Lower leg skin (tissue), 4 donors: ENCODE measurements at regions not wholly inside any gene's neighbourhood (a gene's known extent, or its start where the extent isn't known, plus 50 kb on each side); places are given as distances from the start of the nearest gene placed in this dataset.
"Not testable (repeated sequence)": the region's sequence is repeated elsewhere in the genome, so short reads cannot be mapped to it uniquely, and the experiment has no call there.

Source experiments
- DNase-seq, 2 donors: peaks; one replicate each; pipeline ENCODE4 v3.0.0-alpha.2; 2019; ENCODE audit warnings: low spot score in 2 of 2
- H3K4me3 ChIP-seq: fragments of 200-600 bp; sonication (generic); 2 replicates; pipeline ENCODE4 v1.5.1; 2017; ENCODE audit warnings: mild to moderate bottlenecking, low read depth; ENCODE audit not compliant: poor library complexity, severe bottlenecking
- CTCF ChIP-seq, 3 donors: fragments of 450-650 bp; IDR thresholded peaks; one replicate each; pipeline ENCODE4 v1.5.1; 2016; ENCODE audit warnings: antibody characterized with exemption in 3 of 3, mild to moderate bottlenecking in 3 of 3, moderate library complexity in 2 of 3
- POLR2A ChIP-seq, 2 donors: fragments of 450-650 bp; IDR thresholded peaks; one replicate each; pipeline ENCODE4 v1.6.1; 2016 to 2017; ENCODE audit warnings: antibody characterized with exemption in 2 of 2, mild to moderate bottlenecking in 1 of 2, moderate library complexity in 1 of 2
- WGBS, 2 donors: methylation state at CpG; one replicate each; pipeline ENCODE4 v1.1.5; 2018; 5-methylcytosine and 5-hydroxymethylcytosine counted together
- intact Hi-C: fragments of 100-400 bp; cut with DNase I; formaldehyde crosslinking; loops from one replicate; pipeline ENCODE4 v1.15.0; 2023; ENCODE audit warnings: low total_unique reads

GRCh38 chr6:27558028-27558724 is 85.3 kb upstream of the ZNF184 start:
- intact Hi-C loops = no loop called here
- no peak for DNase-seq
- 12 to 16% methylated on average over 31 of the region's 31 CpGs for WGBS, 2 donors
- no peak overlapping the region for H3K4me3 ChIP-seq
- TF ChIP-seq CTCF (IDR thresholded peaks at IDR 0.05) = no peak
- TF ChIP-seq POLR2A (IDR thresholded peaks at IDR 0.05) = no peak

- TF ChIP-seq CTCF (IDR thresholded peaks at IDR 0.05) (no peak), POLR2A (IDR thresholded peaks at IDR 0.05) (no peak)
- no peak for DNase-seq
- WGBS, 2 donors = 20 to 29% methylated on average over 4 of the region's 4 CpGs
- no peak overlapping the region for H3K4me3 ChIP-seq
- intact Hi-C loops = no loop called here
These were observed 83.5 kb upstream of the ZNF184 start for GRCh38 chr6:27556406-27556805.

GRCh38 chr6:27553123-27553904 is 80.4 kb upstream of the ZNF184 start:
- TF ChIP-seq POLR2A (IDR thresholded peaks at IDR 0.05) = no peak
- no peak for TF ChIP-seq CTCF (IDR thresholded peaks at IDR 0.05)
- no peak overlapping the region for H3K4me3 ChIP-seq
- intact Hi-C loops = no loop called here
- WGBS, 2 donors = 5 to 18% methylated on average over 23 of the region's 23 CpGs
- DNase-seq = no peak

- 86% methylated on average over 2 of the region's 2 CpGs for WGBS, 2 donors
- TF ChIP-seq POLR2A (IDR thresholded peaks at IDR 0.05) = no peak
- TF ChIP-seq CTCF (IDR thresholded peaks at IDR 0.05) = no peak
- DNase-seq = no peak
- no peak overlapping the region for H3K4me3 ChIP-seq
- intact Hi-C loops = no loop called here
These were observed 78.7 kb upstream of the ZNF184 start for GRCh38 chr6:27551607-27552006.

- no peak for TF ChIP-seq POLR2A (IDR thresholded peaks at IDR 0.05)
- TF ChIP-seq CTCF (IDR thresholded peaks at IDR 0.05) = no peak
- 80 to 82% methylated on average over 3 of the region's 3 CpGs for WGBS, 2 donors
- intact Hi-C loops = no loop called here
- H3K4me3 ChIP-seq = no peak overlapping the region
- no peak for DNase-seq
These were observed 77.8 kb upstream of the ZNF184 start for GRCh38 chr6:27550692-27551091.

- DNase-seq, H3K4me3 ChIP-seq, intact Hi-C loops: not testable (repeated sequence)
- WGBS, 2 donors = 81 to 84% methylated on average over 14 of the region's 14 CpGs
These were observed 76.3 kb upstream of the ZNF184 start for GRCh38 chr6:27549241-27549598.
